A673 (cell line): ENCODE measurements at regions not wholly inside any gene's neighbourhood (a gene's known extent, or its start where the extent isn't known, plus 50 kb on each side); places are given as distances from the start of the nearest gene placed in this dataset.

Experiments used
- BruUV-seq: library from RNA; stranded (reverse); fragments of 400-500 nt; replicated peaks from 2 replicates; lab custom pipeline; 2021; lab: Mats Ljungman, UMichigan
- CTCF ChIA-PET: fragments of 300-600 bp; sonication (Branson Sonifier 250); formaldehyde crosslinking; loops from one replicate; lab custom pipeline; 2022; ENCODE audit warnings: antibody characterized with exemption; lab: Charles Lee
- POLR2A ChIA-PET: fragments of 300-600 bp; sonication (Branson Sonifier 250); formaldehyde crosslinking; loops from one replicate; lab custom pipeline; 2022; ENCODE audit warnings: antibody characterized with exemption; ENCODE audit not compliant: low non-redundant PET; lab: Charles Lee
- DNase-seq: peaks from one replicate; pipeline ENCODE4 v3.0.0-alpha.2; 2015; ENCODE audit warnings: low spot score
- H3K27ac ChIP-seq: fragments of 200-600 bp; sonication (generic); 2 replicates; pipeline ENCODE4 v1.5.1; 2016; ENCODE audit warnings: mixed run types, low read depth, mild to moderate bottlenecking, mixed read lengths, antibody characterized with exemption, low read length; ENCODE audit not compliant: poor library complexity, severe bottlenecking
- H3K27me3 ChIP-seq: fragments of 200-600 bp; sonication (generic); replicated peaks from 2 replicates; pipeline ENCODE4 v1.6.1; 2017; ENCODE audit warnings: mixed run types, low read depth, mild to moderate bottlenecking, mixed read lengths, antibody characterized with exemption, low read length; ENCODE audit not compliant: insufficient read depth, poor library complexity
- H3K36me3 ChIP-seq: fragments of 200-600 bp; sonication (generic); 2 replicates; pipeline ENCODE4 v1.6.1; 2016; ENCODE audit warnings: mixed run types, mild to moderate bottlenecking, mixed read lengths, antibody characterized with exemption, low read length; ENCODE audit not compliant: insufficient read depth, poor library complexity, severe bottlenecking
- H3K4me1 ChIP-seq: fragments of 200-600 bp; sonication (generic); 2 replicates; pipeline ENCODE4 v1.6.1; 2017; ENCODE audit warnings: mixed run types, mild to moderate bottlenecking, mixed read lengths, antibody characterized with exemption, low read length; ENCODE audit not compliant: insufficient read depth, poor library complexity, severe bottlenecking
- H3K4me3 ChIP-seq: fragments of 200-600 bp; sonication (generic); 2 replicates; pipeline ENCODE4 v1.5.1; 2016; ENCODE audit warnings: low read depth, mixed run types, mild to moderate bottlenecking, mixed read lengths, low read length; ENCODE audit not compliant: poor library complexity, severe bottlenecking
- H3K9me3 ChIP-seq: fragments of 200-600 bp; sonication (generic); 2 replicates; pipeline ENCODE4 v1.6.1; 2016; ENCODE audit warnings: mixed run types, low read depth, mild to moderate bottlenecking, mixed read lengths, antibody characterized with exemption, low read length; ENCODE audit not compliant: poor library complexity, severe bottlenecking
- EZH2 ChIP-seq: fragments of 200-600 bp; sonication (generic); IDR thresholded peaks from 2 replicates; pipeline ENCODE4 v1.6.1; 2017; ENCODE audit warnings: borderline replicate concordance, low read depth, mild to moderate bottlenecking, mixed read lengths, antibody characterized with exemption, low read length; ENCODE audit not compliant: poor library complexity, severe bottlenecking
- intact Hi-C: fragments of 100-400 bp; cut with micrococcal nuclease; formaldehyde crosslinking; loops from one replicate; pipeline ENCODE4 v1.10.0; 2022; ENCODE audit not compliant: unreplicated experiment
- TF ChIP-seq, protein P1 (sequence below): fragments of 300-800, 200-600 bp; sonication (generic); conservative IDR thresholded peaks from 2 replicates; pipeline ENCODE4 v1.5.1; 2017; ENCODE audit warnings: low read depth, mild to moderate bottlenecking, antibody characterized with exemption, low read length, moderate library complexity, mixed read lengths

GRCh38 chr10:4474829-4475228, 351.2 kb upstream of the AKR1E2 start:
- Histone ChIP-seq H3K27me3 (peaks cover 9% of the 10 kb centered on the region), H3K4me1 (peaks cover 11% of the 10 kb centered on the region), H3K27ac (no peak overlapping the region), H3K9me3 (no peaks in the 10 kb centered on the region), H3K4me3 (no peak overlapping the region), H3K36me3 (no peaks in the 10 kb centered on the region)
- ChIA-PET POLR2A (no interaction called here), CTCF (no interaction called here)
- intact Hi-C loops = no loop called here
- TF ChIP-seq, protein P1, sequence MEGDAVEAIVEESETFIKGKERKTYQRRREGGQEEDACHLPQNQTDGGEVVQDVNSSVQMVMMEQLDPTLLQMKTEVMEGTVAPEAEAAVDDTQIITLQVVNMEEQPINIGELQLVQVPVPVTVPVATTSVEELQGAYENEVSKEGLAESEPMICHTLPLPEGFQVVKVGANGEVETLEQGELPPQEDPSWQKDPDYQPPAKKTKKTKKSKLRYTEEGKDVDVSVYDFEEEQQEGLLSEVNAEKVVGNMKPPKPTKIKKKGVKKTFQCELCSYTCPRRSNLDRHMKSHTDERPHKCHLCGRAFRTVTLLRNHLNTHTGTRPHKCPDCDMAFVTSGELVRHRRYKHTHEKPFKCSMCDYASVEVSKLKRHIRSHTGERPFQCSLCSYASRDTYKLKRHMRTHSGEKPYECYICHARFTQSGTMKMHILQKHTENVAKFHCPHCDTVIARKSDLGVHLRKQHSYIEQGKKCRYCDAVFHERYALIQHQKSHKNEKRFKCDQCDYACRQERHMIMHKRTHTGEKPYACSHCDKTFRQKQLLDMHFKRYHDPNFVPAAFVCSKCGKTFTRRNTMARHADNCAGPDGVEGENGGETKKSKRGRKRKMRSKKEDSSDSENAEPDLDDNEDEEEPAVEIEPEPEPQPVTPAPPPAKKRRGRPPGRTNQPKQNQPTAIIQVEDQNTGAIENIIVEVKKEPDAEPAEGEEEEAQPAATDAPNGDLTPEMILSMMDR = no peak
- TF ChIP-seq EZH2 = no peak
- no peak for DNase-seq
- BruUV-seq = no TSS peak

DNA sequence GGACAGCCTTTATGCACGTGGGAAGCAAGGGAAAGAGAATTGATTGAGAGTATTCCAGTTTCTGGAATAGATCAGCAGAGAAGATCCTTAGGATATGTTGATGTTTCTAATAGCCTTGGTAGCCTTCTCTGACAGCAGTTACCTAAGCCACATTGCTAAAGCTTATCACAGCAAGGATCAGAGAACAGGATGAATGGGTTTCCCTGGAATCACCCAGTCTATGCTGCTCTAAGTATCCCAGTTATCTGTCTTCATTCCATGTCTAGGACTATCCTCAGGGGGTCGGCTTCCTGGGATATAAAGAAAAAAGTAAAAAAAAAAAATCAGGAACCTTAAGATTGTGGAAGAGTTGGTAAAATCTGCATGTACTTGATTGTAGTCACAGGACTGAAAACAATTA, 352.0 kb upstream of the AKR1E2 start:
- no peaks in the 10 kb centered on the region for H3K9me3 ChIP-seq
- ChIA-PET POLR2A (no interaction called here), CTCF (no interaction called here)
- peaks cover 14% of the 10 kb centered on the region for H3K4me1 ChIP-seq
- TF ChIP-seq EZH2 = no peak
- TF ChIP-seq, protein P1 = no peak
- DNase-seq = no peak
- H3K36me3 ChIP-seq = no peaks in the 10 kb centered on the region
- BruUV-seq = no TSS peak
- no peak overlapping the region for H3K27ac ChIP-seq
- no peak overlapping the region for H3K4me3 ChIP-seq
- peaks cover 2% of the 10 kb centered on the region for H3K27me3 ChIP-seq
- intact Hi-C loops = no loop called here

DNA sequence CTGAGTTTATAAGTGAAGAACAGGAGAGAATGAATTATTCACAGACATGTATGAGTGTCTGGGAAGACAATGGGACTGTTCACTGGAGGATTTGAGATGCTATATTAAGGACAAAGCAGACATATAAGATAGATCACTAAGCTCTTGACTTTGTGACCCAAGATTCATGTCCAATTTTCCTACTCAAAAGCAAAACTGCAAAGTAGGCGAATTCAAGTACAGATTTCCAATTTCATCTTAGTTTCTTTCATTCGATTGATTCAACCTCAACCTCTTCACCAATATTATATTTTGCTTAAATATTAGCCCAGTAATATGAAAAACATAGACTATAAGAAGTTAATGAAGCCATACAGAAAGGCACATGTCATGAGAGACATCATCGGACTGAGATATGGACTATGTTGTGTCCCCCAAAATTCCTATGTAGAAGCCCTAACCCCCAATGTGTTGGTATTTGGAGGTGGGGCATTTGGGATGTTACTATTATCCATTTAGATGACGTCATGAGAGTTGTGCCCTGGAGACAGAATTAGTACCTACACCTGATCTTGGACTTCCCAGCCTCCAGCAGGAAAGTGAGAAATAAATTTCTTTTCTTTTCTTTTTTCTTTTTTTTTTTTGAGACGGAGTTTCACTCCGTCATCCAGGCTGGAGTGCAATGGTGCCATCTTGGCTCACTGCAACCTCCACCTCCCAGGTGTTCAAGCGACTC, 353.7 kb upstream of the AKR1E2 start:
- intact Hi-C loops = no loop called here
- ChIA-PET POLR2A (no interaction called here), CTCF (no interaction called here)
- Histone ChIP-seq H3K4me3 (no peak overlapping the region), H3K27me3 (no peaks in the 10 kb centered on the region), H3K4me1 (peaks cover 14% of the 10 kb centered on the region), H3K27ac (no peak overlapping the region), H3K36me3 (no peaks in the 10 kb centered on the region), H3K9me3 (no peaks in the 10 kb centered on the region)
- DNase-seq = no peak
- TF ChIP-seq, protein P1 = no peak
- TF ChIP-seq EZH2 = no peak
- BruUV-seq = no TSS peak
